Astrocyte (in vitro differentiated cells and primary cell): ENCODE measurements at regions not wholly inside any gene's neighbourhood (a gene's known extent, or its start where the extent isn't known, plus 50 kb on each side); places are given as distances from the start of the nearest gene placed in this dataset.

Experiments used
- CTCF ChIP-seq: IDR thresholded peaks from 2 replicates; pipeline ENCODE4 v1.5.1; 2011; ENCODE audit warnings: low read depth, mild to moderate bottlenecking, inconsistent platforms, low read length, moderate library complexity; ENCODE audit not compliant: insufficient read depth
- EZH2 ChIP-seq: IDR thresholded peaks from 2 replicates; pipeline ENCODE4 v1.6.1; 2012; ENCODE audit warnings: mild to moderate bottlenecking, low read length, inconsistent platforms; ENCODE audit not compliant: insufficient read depth

- TF ChIP-seq CTCF (no peak), EZH2 (no peak)
These were observed 110.3 kb downstream of the SEC23IP start for GRCh38 chr10:120002785-120003184.
